Memory B cell (primary cell): ENCODE measurements at regions not wholly inside any gene's neighbourhood (a gene's known extent, or its start where the extent isn't known, plus 50 kb on each side); places are given as distances from the start of the nearest gene placed in this dataset.
"Not testable (repeated sequence)": the region's sequence is repeated elsewhere in the genome, so short reads cannot be mapped to it uniquely, and the experiment has no call there.

ENCODE experiments used
- ATAC-seq: fragments of 150-1000 bp; cut with Tn5 transposase; 2 replicates; pipeline ENCODE4 v1.10.0; 2021; ENCODE audit warnings: low read depth, mild to moderate bottlenecking, moderate library complexity
- DNase-seq, 2 donors: peaks; one replicate each; pipeline ENCODE4 v3.0.0; 2022; ENCODE audit warnings: low spot score in 2 of 2
- H3K27ac Mint-ChIP-seq: one replicate; pipeline ENCODE4 v1.8.0; 2022; ENCODE audit warnings: mild to moderate bottlenecking, moderate library complexity, mixed read lengths
- H3K27me3 Mint-ChIP-seq: one replicate; pipeline ENCODE4 v1.8.0; 2022; ENCODE audit warnings: mixed read lengths
- H3K36me3 Mint-ChIP-seq: one replicate; pipeline ENCODE4 v1.8.0; 2022; ENCODE audit warnings: mild to moderate bottlenecking, mixed read lengths
- H3K4me1 Mint-ChIP-seq: one replicate; pipeline ENCODE4 v1.8.0; 2022; ENCODE audit warnings: mixed read lengths
- H3K4me3 Mint-ChIP-seq: one replicate; pipeline ENCODE4 v1.8.0; 2022; ENCODE audit warnings: mild to moderate bottlenecking, moderate library complexity, mixed read lengths
- H3K9me3 Mint-ChIP-seq: one replicate; pipeline ENCODE4 v1.8.0; 2022; ENCODE audit warnings: mixed read lengths

GRCh38 chr6:137708481-137708880, 158.6 kb upstream of the TNFAIP3 start:
- Mint-ChIP-seq H3K36me3 (no peaks in the 10 kb centered on the region), H3K4me1 (peaks cover 15% of the 10 kb centered on the region), H3K4me3 (no peak overlapping the region), H3K27me3 (peaks cover 2% of the 10 kb centered on the region), H3K9me3 (no peaks in the 10 kb centered on the region), H3K27ac (peak overlapping the region; percentile 89)
- ATAC-seq (no peak), DNase-seq (no peak)

DNA sequence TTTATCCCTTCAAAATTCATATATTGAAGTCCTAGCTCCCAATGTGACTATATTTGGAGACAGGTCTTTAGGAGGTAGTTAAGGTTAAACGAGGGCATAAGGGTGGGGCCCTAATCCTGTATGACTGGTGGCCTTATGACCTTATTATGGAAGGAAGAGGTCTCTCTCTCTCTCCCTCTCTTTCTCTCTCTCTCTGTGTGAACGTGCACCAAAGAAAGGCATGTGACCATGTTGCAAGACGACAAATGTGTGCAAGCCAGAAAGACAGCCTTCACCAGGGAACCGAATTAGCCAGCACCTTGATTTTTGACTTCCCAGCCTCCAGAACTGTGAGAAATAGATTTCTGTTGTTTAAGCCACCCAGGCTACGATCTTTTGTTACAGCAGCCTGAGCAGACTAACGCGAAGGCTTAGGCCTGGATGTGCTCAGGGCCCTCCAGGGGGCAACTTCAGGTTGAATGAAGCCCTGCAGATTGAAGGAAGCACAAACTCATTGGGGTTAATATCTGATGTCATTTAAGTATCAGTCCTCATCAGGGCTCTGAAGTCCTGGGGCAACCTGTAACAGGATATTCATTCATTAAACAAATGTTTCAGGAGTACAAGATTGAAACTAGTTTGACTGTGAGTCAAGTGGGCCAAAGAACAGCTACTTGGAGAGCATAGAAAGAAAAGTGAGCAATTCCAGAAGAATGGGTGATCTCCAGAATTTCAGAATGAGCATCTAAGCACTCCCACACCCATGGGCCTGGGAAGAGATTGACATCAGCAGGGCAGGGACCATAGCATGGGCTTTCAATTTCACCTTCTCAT, 157.4 kb upstream of the TNFAIP3 start:
- Mint-ChIP-seq H3K27me3 (peaks cover 2% of the 10 kb centered on the region), H3K4me1 (peaks cover 15% of the 10 kb centered on the region), H3K9me3 (no peaks in the 10 kb centered on the region), H3K36me3 (no peaks in the 10 kb centered on the region), H3K27ac (no peak overlapping the region), H3K4me3 (no peak overlapping the region)
- no peak for DNase-seq
- no peak for ATAC-seq

DNA sequence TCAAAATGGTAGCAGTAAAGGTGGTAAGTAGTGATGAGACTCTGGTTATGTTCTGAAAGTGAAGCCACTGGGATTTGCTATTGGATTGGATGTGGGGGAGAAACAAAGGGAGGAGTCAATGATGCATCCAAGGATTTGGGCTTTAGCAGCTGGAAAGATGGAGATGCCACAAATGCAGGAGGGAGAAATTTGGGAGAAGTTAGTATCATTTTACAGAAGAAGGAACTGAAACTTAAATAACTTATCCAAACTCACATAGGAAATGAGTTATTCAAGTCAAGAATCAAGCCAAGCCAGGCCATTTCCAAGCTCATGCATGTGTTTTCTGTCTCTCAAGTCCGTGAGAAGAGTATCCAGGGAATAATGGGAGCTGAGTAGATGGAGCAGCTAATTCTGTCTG, 155.1 kb upstream of the TNFAIP3 start:
- Mint-ChIP-seq H3K27me3 (no peaks in the 10 kb centered on the region), H3K9me3 (no peaks in the 10 kb centered on the region), H3K4me1 (peaks cover 11% of the 10 kb centered on the region), H3K27ac (no peak overlapping the region), H3K4me3 (no peak overlapping the region), H3K36me3 (no peaks in the 10 kb centered on the region)
- DNase-seq (no peak), ATAC-seq (no peak)

GRCh38 chr6:137712587-137712986, 154.5 kb upstream of the TNFAIP3 start:
- no peak for DNase-seq
- H3K36me3 Mint-ChIP-seq: no peaks in the 10 kb centered on the region
- H3K9me3 Mint-ChIP-seq: no peaks in the 10 kb centered on the region
- no peak for ATAC-seq
- no peak overlapping the region for H3K4me3 Mint-ChIP-seq
- H3K27ac Mint-ChIP-seq: no peak overlapping the region
- H3K27me3 Mint-ChIP-seq: no peaks in the 10 kb centered on the region
- H3K4me1 Mint-ChIP-seq: peaks cover 11% of the 10 kb centered on the region

DNA sequence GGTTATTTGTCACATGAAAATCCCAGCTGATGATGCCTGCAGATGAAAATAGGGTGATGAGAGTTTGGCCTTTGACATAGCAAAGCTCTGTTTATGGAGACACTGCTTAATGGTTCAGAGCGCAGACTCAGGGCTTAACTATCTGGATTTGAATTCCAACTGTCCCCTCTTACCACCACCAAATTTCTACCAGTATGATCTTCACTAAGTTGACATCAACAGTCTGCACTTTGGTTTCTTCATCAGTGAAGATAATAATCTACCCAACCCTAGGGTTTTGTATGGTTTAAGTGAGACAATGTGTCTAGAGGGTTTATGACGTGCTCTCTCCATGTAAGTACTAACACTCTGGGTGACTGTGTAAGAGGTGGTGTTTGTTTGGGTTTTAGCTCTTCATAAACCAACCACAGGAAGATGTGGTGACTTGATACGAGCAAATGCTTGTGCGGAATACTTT, 151.4 kb upstream of the TNFAIP3 start:
- Mint-ChIP-seq H3K36me3 (no peaks in the 10 kb centered on the region), H3K4me1 (peaks cover 2% of the 10 kb centered on the region), H3K27ac (no peak overlapping the region), H3K4me3 (no peak overlapping the region), H3K27me3 (no peaks in the 10 kb centered on the region), H3K9me3 (no peaks in the 10 kb centered on the region)
- ATAC-seq: no peak
- DNase-seq: no peak

GRCh38 chr6:137717074-137718073, 149.7 kb upstream of the TNFAIP3 start:
- H3K36me3 Mint-ChIP-seq: no peaks in the 10 kb centered on the region
- no peaks in the 10 kb centered on the region for H3K9me3 Mint-ChIP-seq
- DNase-seq (no peak), ATAC-seq (no peak)
- no peaks in the 10 kb centered on the region for H3K27me3 Mint-ChIP-seq
- H3K4me1 Mint-ChIP-seq: no peaks in the 10 kb centered on the region
- H3K27ac Mint-ChIP-seq: no peak overlapping the region
- no peak overlapping the region for H3K4me3 Mint-ChIP-seq

DNA sequence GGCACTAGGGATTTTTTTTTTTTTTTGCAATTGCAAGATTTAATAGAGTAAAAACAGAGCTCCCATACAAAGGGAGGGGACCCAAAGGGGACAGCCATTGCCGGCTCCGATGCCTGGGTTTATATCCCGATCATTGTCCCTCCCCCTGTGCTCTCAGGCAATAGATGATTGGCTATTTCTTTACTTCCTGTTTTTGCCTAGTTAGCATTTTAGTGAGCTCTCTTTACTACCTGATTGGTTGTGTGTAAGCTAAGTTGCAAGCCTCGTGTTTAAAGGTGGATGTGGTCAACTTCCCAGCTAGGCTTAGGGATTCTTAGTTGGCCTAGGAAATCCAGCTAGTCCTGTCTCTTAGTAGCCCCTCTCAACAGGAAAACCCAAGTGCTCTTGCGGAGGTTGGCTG, 148.2 kb upstream of the TNFAIP3 start:
- H3K36me3 Mint-ChIP-seq, H3K4me3 Mint-ChIP-seq, H3K9me3 Mint-ChIP-seq, H3K27ac Mint-ChIP-seq, DNase-seq, ATAC-seq, H3K4me1 Mint-ChIP-seq, H3K27me3 Mint-ChIP-seq: not testable (repeated sequence)

DNA sequence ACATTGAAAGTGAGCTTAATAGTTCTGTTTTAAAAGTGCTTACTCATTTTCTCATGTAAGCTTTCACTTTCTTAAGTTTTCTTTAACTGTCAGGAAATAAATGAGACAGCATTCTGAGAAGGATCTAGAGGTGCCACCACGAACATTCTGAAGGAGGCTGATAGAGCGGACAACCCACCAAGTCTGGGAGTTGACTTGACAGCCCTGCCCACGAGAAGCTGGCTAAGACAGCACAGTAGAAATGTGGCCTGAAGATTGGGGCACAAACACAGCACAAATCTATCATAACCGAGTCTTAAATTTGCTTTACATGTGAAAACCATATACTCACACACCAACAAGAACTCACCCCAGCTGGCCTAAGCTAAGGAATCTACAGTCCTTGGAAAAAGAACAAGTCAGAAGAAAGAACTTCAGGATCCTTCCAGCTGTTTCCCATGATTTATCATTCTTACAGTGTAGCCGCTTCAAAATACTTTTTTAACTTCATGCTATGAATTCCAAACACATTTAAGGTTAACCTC, 144.2 kb upstream of the TNFAIP3 start:
- no peak overlapping the region for H3K27ac Mint-ChIP-seq
- ATAC-seq: peak; percentile 34

DNA sequence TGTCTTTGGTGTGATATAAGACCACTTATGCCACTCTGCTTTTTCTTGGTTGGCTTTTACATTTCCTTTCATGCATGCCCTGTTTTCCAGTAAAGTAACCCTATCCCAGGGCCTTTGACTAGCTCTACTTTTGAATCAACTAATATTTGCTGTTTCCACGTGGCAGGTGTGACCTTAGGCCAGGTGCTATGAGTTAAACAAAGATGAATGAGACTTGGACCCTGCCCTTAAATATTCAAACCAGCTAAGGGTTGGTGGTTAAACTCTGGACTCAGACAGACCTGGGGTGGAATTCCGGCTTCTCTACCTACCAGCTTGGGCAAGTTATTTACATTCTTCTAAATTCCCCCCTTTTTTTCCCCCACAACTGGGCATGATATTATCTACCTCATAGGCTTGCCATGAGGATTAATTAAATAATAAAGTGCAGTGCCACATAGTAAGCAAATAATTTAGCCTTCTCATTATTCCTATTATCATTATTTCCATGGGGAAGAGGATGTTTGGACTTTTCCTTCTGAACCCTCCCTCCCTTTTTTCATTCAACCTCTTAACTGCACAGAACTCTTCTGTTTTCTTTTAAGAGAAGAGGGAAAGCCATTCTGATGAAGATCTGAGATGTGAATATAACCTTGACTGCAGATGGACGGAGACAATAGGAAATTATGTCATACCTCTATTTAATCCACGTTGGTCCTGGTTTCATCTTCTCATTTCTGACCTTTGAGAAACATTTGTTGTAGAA, 143.6 kb upstream of the TNFAIP3 start:
- Mint-ChIP-seq H3K27ac (no peak overlapping the region), H3K4me3 (no peak overlapping the region)

More for the DNA sequence above, 144.2 kb upstream of the TNFAIP3 start:
- Mint-ChIP-seq H3K9me3 (no peaks in the 10 kb centered on the region), H3K27me3 (peaks cover 1% of the 10 kb centered on the region), H3K4me3 (peak overlapping the region; percentile 47), H3K36me3 (no peaks in the 10 kb centered on the region), H3K4me1 (no peaks in the 10 kb centered on the region)
- DNase-seq: no peak

GRCh38 chr6:137724018-137724403, 143.0 kb upstream of the TNFAIP3 start:
- H3K4me1 Mint-ChIP-seq: no peaks in the 10 kb centered on the region
- H3K27ac Mint-ChIP-seq: no peak overlapping the region
- DNase-seq (no peak), ATAC-seq (no peak)
- no peaks in the 10 kb centered on the region for H3K9me3 Mint-ChIP-seq
- no peaks in the 10 kb centered on the region for H3K36me3 Mint-ChIP-seq
- peaks cover 1% of the 10 kb centered on the region for H3K27me3 Mint-ChIP-seq
- H3K4me3 Mint-ChIP-seq: no peak overlapping the region

More for the DNA sequence above, 143.6 kb upstream of the TNFAIP3 start:
- Mint-ChIP-seq H3K4me1 (no peaks in the 10 kb centered on the region), H3K36me3 (no peaks in the 10 kb centered on the region), H3K9me3 (no peaks in the 10 kb centered on the region), H3K27me3 (peaks cover 1% of the 10 kb centered on the region)
- DNase-seq (no peak), ATAC-seq (no peak)

DNA sequence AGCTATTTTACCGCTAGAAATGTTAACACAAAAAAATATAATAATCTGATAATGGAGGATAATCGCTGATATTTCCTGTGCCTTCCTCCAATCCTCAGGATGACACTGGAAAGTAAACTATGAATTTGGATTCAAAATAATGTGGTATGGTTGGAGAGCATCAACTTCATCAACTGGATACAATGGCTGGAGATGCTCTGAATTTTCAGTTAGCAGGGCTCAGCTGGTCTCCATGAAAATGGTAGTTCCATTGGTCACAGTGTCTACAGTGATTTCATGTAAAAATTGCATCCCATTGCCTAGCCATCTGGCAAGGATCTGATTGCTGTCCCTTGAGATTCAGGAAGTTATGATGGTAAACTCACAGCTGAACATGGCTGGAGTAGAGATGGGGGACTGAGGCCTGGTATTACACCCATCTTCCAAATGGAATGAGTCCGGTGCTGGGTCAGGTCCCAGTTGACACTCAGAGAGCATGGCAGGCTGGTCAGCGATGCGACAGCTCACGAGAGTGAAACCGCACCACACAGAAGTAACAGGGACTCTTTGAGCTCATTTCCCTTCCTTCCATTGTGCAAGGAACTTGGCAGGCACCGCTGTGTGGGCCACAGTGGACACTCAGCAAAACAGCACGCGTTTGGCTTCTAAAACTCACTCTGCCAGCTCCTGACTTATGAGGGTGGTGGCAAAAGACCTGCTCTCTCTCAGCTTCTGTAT, 142.4 kb upstream of the TNFAIP3 start:
- ATAC-seq: no peak
- no peaks in the 10 kb centered on the region for H3K9me3 Mint-ChIP-seq
- no peak overlapping the region for H3K27ac Mint-ChIP-seq
- DNase-seq: no peak
- no peak overlapping the region for H3K4me3 Mint-ChIP-seq
- H3K36me3 Mint-ChIP-seq: no peaks in the 10 kb centered on the region
- H3K4me1 Mint-ChIP-seq: no peaks in the 10 kb centered on the region
- H3K27me3 Mint-ChIP-seq: peaks cover 1% of the 10 kb centered on the region

GRCh38 chr6:137725949-137726348, 141.1 kb upstream of the TNFAIP3 start:
- Mint-ChIP-seq H3K27ac (no peak overlapping the region), H3K4me1 (no peaks in the 10 kb centered on the region), H3K9me3 (no peaks in the 10 kb centered on the region), H3K4me3 (no peak overlapping the region), H3K36me3 (no peaks in the 10 kb centered on the region), H3K27me3 (peaks cover 1% of the 10 kb centered on the region)
- ATAC-seq: no peak
- no peak for DNase-seq

DNA sequence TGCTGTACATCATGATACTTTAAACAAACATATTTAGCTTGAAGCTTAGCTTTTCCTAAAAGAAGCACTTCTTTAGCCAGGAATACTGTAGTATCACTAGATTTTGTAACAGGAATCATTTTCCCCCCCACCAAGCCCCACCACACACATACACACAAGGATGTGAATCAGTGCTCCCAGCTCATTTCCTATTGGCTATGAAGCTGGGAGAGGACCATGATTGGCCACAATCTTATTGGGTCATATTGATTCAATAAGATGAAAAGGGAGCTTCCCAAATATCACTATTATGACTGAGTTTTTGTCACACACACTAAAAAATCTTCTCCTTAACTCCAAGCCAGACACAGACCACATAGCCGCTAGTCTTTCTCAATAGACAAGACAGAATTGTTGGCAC, 140.5 kb upstream of the TNFAIP3 start:
- ATAC-seq (no peak), DNase-seq (no peak)
- Mint-ChIP-seq H3K9me3 (no peaks in the 10 kb centered on the region), H3K4me1 (no peaks in the 10 kb centered on the region), H3K4me3 (no peak overlapping the region), H3K27ac (no peak overlapping the region), H3K27me3 (peaks cover 1% of the 10 kb centered on the region), H3K36me3 (no peaks in the 10 kb centered on the region)
